ENCODE measurements at regions not wholly inside any gene's neighbourhood (a gene's known extent, or its start where the extent isn't known, plus 50 kb on each side); places are given as distances from the start of the nearest gene placed in this dataset.

- TF ChIP-seq CTCF (IDR thresholded peaks at IDR 0.05; ENCODE audit: low read depth, low read length) (no peak), EZH2phosphoT487 (IDR thresholded peaks at IDR 0.05; ENCODE audit: low read depth) (no peak)
Measured at GRCh38 chr1:55346586-55346985, 131.4 kb upstream of the USP24 start.

Measured in OCI-LY3 (cell line).